ENCODE measurements at regions not wholly inside any gene's neighbourhood (a gene's known extent, or its start where the extent isn't known, plus 50 kb on each side); places are given as distances from the start of the nearest gene placed in this dataset.

DNA sequence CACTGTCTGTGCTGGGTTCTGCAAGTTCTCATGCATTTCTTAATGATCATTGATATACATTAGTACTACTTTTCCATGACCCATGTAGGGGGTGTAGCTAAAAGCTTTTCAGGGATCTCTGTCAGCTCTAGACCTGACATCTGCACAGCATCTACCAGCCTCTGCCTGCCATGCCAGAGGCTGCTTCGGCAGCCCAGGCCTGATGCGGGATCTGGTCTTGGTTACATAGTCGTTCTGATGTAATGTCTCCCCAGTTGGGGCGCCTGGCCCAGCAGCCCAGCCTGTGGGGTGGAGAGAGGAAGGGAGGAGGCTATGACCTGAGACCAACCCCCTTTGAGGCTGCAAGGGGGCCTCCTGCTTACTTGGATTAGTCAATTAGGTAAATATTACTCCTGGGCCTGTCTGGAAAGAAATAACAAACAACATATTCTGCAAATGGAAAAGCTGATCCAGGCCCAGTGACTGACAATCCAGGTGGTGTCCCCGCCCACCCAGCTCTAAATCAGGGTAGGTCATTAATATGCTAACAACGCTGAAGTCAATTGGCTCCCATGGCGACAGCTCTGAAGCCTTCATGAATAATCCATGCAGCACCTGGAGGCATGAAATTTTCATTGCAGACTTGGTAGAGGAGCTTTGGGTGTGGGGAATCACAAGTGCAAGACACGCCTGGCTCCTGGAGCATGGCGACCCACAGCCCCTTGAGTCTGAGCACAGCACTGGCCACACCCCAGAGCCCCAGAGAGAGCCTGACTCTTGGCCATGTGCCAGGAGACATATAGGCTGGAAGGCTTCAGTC is 575.3 kb downstream of the CMPK2 start:
- DNase-seq, result no peak
- Histone ChIP-seq H3K4me1 (no peaks in the 10 kb centered on the region), H3K9ac (ENCODE audit: low read depth in 2 of 2, low read length in 2 of 2) (no peak overlapping the region), H3K4me3 (no peak overlapping the region), H3K36me3 (no peaks in the 10 kb centered on the region), H3K27ac (no peak overlapping the region), H3K9me3 (no peaks in the 10 kb centered on the region), H3K27me3 (no peaks in the 10 kb centered on the region)
- intact Hi-C loops (cut with DNase I), result no loop called here
- TF ChIP-seq, protein P1, sequence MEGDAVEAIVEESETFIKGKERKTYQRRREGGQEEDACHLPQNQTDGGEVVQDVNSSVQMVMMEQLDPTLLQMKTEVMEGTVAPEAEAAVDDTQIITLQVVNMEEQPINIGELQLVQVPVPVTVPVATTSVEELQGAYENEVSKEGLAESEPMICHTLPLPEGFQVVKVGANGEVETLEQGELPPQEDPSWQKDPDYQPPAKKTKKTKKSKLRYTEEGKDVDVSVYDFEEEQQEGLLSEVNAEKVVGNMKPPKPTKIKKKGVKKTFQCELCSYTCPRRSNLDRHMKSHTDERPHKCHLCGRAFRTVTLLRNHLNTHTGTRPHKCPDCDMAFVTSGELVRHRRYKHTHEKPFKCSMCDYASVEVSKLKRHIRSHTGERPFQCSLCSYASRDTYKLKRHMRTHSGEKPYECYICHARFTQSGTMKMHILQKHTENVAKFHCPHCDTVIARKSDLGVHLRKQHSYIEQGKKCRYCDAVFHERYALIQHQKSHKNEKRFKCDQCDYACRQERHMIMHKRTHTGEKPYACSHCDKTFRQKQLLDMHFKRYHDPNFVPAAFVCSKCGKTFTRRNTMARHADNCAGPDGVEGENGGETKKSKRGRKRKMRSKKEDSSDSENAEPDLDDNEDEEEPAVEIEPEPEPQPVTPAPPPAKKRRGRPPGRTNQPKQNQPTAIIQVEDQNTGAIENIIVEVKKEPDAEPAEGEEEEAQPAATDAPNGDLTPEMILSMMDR (IDR thresholded peaks at IDR 0.05), result no peak

DNA sequence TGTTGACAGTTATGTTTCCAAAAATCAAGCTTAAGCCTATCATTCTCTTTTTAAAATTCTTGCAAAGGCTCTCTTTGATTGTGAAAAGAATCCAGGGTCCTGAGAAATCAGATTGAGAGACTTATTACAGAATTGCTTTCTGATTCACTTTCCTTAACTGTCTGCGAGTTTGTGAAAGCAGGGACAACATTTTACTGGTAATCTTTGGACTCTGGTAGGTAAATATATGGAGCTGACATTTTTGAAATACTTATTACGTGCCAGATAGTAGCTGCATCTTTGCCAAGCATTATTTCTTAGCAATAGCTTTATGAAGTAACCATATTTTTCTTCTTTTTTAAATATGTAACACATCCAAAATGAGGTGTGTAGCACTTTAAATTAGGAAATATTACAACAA is 570.9 kb downstream of the CMPK2 start:
- H3K36me3 ChIP-seq, result no peaks in the 10 kb centered on the region
- no peak overlapping the region for H3K27ac ChIP-seq
- H3K9me3 ChIP-seq, result no peaks in the 10 kb centered on the region
- H3K4me3 ChIP-seq, result no peak overlapping the region
- H3K27me3 ChIP-seq, result no peaks in the 10 kb centered on the region
- TF ChIP-seq, protein P1 (IDR thresholded peaks at IDR 0.05), result no peak
- no peak overlapping the region for H3K9ac ChIP-seq (ENCODE audit: low read depth in 2 of 2, low read length in 2 of 2)
- intact Hi-C loops (cut with DNase I), result no loop called here
- DNase-seq, result no peak
- H3K4me1 ChIP-seq, result no peaks in the 10 kb centered on the region

DNA sequence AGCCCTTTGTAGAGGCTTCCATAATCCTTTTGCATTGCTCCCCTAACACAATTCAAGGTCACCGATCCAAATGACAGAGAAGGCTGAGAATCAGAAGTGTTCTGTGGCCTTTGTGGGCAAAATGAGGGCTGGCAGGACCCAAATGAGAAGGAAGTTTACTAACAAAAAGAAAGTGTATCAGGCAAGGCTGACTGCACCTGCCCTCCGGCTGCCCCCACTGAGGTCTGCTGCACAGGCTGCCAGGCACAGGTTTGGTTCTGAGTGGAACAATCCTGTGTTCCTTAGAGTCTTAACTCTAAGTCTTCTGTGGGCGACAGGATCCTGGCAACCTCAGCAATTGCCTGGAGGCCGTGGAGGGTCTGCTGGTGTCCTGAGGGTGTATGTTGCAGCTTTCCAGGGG is 568.5 kb downstream of the CMPK2 start:
- Histone ChIP-seq H3K4me1 (no peaks in the 10 kb centered on the region), H3K27me3 (no peaks in the 10 kb centered on the region), H3K9me3 (no peaks in the 10 kb centered on the region), H3K27ac (no peak overlapping the region), H3K4me3 (no peak overlapping the region), H3K36me3 (no peaks in the 10 kb centered on the region), H3K9ac (ENCODE audit: low read depth in 2 of 2, low read length in 2 of 2) (no peak overlapping the region)
- TF ChIP-seq, protein P1 (IDR thresholded peaks at IDR 0.05), result no peak
- no peak for DNase-seq
- intact Hi-C loops (cut with DNase I), result no loop called here

DNA sequence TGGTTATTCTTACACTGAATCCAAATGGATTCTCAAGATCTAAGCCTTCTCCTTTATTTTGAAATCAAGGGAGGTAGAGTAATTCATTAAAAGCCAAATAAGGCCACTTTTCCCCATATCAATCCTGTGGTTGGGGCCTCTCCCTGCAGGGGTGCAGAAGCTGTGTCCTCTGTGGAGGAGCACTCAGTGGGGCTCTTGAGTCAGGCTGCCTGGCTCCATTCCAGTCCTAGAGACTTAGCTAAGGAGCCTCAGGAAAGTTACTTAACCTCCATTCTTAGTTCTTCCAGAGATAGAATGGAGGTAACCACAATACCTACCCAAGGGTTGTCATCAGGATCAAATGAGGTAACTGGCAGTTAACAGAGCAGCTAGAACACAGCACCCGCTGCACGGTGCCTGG is 564.3 kb downstream of the CMPK2 start:
- Histone ChIP-seq H3K4me1 (no peaks in the 10 kb centered on the region), H3K27ac (no peak overlapping the region), H3K36me3 (no peaks in the 10 kb centered on the region), H3K27me3 (no peaks in the 10 kb centered on the region), H3K4me3 (no peak overlapping the region), H3K9ac (ENCODE audit: low read depth in 2 of 2, low read length in 2 of 2) (no peak overlapping the region), H3K9me3 (no peaks in the 10 kb centered on the region)
- TF ChIP-seq, protein P1 (IDR thresholded peaks at IDR 0.05), result no peak
- intact Hi-C loops (cut with DNase I), result no loop called here
- DNase-seq, result no peak

DNA sequence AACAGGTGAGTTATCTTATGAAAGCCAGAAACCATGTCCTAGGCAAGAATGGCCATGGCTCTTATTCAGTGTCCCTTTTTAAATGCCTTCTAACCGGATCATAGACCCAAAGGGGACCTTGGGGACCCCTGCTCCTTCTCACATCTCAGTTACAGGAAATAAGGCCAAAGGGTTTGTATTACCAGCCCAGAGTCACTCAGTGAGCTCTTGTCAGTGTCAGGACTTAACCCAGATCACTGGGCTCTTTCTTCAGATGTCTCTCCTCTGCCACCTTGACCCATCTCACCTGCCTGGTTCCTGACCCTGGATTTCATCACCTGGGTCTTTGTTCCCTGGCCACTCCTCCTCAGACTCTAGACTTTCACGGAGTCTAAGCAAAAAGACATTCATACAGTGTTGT is 556.7 kb downstream of the CMPK2 start:
- TF ChIP-seq, protein P1 (IDR thresholded peaks at IDR 0.05), result no peak
- Histone ChIP-seq H3K9me3 (no peaks in the 10 kb centered on the region), H3K27ac (no peak overlapping the region), H3K36me3 (no peaks in the 10 kb centered on the region), H3K4me3 (no peak overlapping the region), H3K27me3 (no peaks in the 10 kb centered on the region), H3K9ac (ENCODE audit: low read depth in 2 of 2, low read length in 2 of 2) (no peak overlapping the region), H3K4me1 (no peaks in the 10 kb centered on the region)
- DNase-seq, result no peak
- intact Hi-C loops (cut with DNase I), result no loop called here
